Activated naive CD8-positive, alpha-beta T cell (primary cell): ENCODE measurements at regions not wholly inside any gene's neighbourhood (a gene's known extent, or its start where the extent isn't known, plus 50 kb on each side); places are given as distances from the start of the nearest gene placed in this dataset.

Experiments used
- H3K27ac Mint-ChIP-seq: one replicate; pipeline ENCODE4 v1.8.0; 2021; ENCODE audit warnings: mixed read lengths
- H3K27me3 Mint-ChIP-seq: one replicate; pipeline ENCODE4 v1.8.0; 2021; ENCODE audit warnings: mixed read lengths
- H3K36me3 Mint-ChIP-seq: one replicate; pipeline ENCODE4 v1.8.0; 2021; ENCODE audit warnings: mixed read lengths
- H3K4me1 Mint-ChIP-seq: one replicate; pipeline ENCODE4 v1.8.0; 2021; ENCODE audit warnings: low read depth, mixed read lengths
- H3K4me3 Mint-ChIP-seq: one replicate; pipeline ENCODE4 v1.8.0; 2021; ENCODE audit warnings: mild to moderate bottlenecking, mixed read lengths
- H3K9me3 Mint-ChIP-seq: one replicate; pipeline ENCODE4 v1.8.0; 2021; ENCODE audit warnings: low read depth, mixed read lengths

GRCh38 chr18:70455731-70456130, 166.9 kb downstream of the SOCS6 start:
- no peaks in the 10 kb centered on the region for H3K9me3 Mint-ChIP-seq
- H3K27ac Mint-ChIP-seq, result no peak overlapping the region
- H3K4me3 Mint-ChIP-seq, result no peak overlapping the region
- no peaks in the 10 kb centered on the region for H3K4me1 Mint-ChIP-seq
- H3K27me3 Mint-ChIP-seq, result no peaks in the 10 kb centered on the region
- H3K36me3 Mint-ChIP-seq, result no peaks in the 10 kb centered on the region

GRCh38 chr18:70454704-70455322, 166.0 kb downstream of the SOCS6 start:
- Mint-ChIP-seq H3K4me3 (no peak overlapping the region), H3K27me3 (no peaks in the 10 kb centered on the region), H3K9me3 (no peaks in the 10 kb centered on the region), H3K4me1 (no peaks in the 10 kb centered on the region), H3K27ac (no peak overlapping the region), H3K36me3 (no peaks in the 10 kb centered on the region)

GRCh38 chr18:70453058-70453775, 164.4 kb downstream of the SOCS6 start:
- no peaks in the 10 kb centered on the region for H3K36me3 Mint-ChIP-seq
- no peaks in the 10 kb centered on the region for H3K27me3 Mint-ChIP-seq
- H3K4me1 Mint-ChIP-seq, result no peaks in the 10 kb centered on the region
- H3K4me3 Mint-ChIP-seq, result no peak overlapping the region
- H3K27ac Mint-ChIP-seq, result no peak overlapping the region
- H3K9me3 Mint-ChIP-seq, result no peaks in the 10 kb centered on the region

GRCh38 chr18:70452501-70452900, 163.7 kb downstream of the SOCS6 start:
- Mint-ChIP-seq H3K9me3 (no peaks in the 10 kb centered on the region), H3K4me1 (no peaks in the 10 kb centered on the region), H3K27ac (no peak overlapping the region), H3K27me3 (no peaks in the 10 kb centered on the region), H3K36me3 (no peaks in the 10 kb centered on the region), H3K4me3 (no peak overlapping the region)

- H3K36me3 Mint-ChIP-seq, result no peaks in the 10 kb centered on the region
- H3K4me3 Mint-ChIP-seq, result no peak overlapping the region
- no peak overlapping the region for H3K27ac Mint-ChIP-seq
- peaks cover 2% of the 10 kb centered on the region for H3K27me3 Mint-ChIP-seq
- H3K9me3 Mint-ChIP-seq, result no peaks in the 10 kb centered on the region
- H3K4me1 Mint-ChIP-seq, result no peaks in the 10 kb centered on the region
These were observed 161.8 kb downstream of the SOCS6 start for GRCh38 chr18:70450426-70451253.

GRCh38 chr18:70448588-70448987, 159.7 kb downstream of the SOCS6 start:
- H3K4me3 Mint-ChIP-seq, result no peak overlapping the region
- no peak overlapping the region for H3K27ac Mint-ChIP-seq
- H3K27me3 Mint-ChIP-seq, result peaks cover 2% of the 10 kb centered on the region
- H3K36me3 Mint-ChIP-seq, result no peaks in the 10 kb centered on the region
- peaks cover 6% of the 10 kb centered on the region for H3K9me3 Mint-ChIP-seq
- H3K4me1 Mint-ChIP-seq, result no peaks in the 10 kb centered on the region

- H3K4me1 Mint-ChIP-seq, result no peaks in the 10 kb centered on the region
- peaks cover 3% of the 10 kb centered on the region for H3K27me3 Mint-ChIP-seq
- peaks cover 14% of the 10 kb centered on the region for H3K9me3 Mint-ChIP-seq
- H3K4me3 Mint-ChIP-seq, result no peak overlapping the region
- H3K27ac Mint-ChIP-seq, result no peak overlapping the region
- peaks cover 5% of the 10 kb centered on the region for H3K36me3 Mint-ChIP-seq
These were observed 157.2 kb downstream of the SOCS6 start for GRCh38 chr18:70446063-70446462.

- H3K27me3 Mint-ChIP-seq, result peaks cover 4% of the 10 kb centered on the region
- H3K9me3 Mint-ChIP-seq, result peaks cover 14% of the 10 kb centered on the region
- peaks cover 5% of the 10 kb centered on the region for H3K36me3 Mint-ChIP-seq
- no peaks in the 10 kb centered on the region for H3K4me1 Mint-ChIP-seq
- H3K4me3 Mint-ChIP-seq, result no peak overlapping the region
- no peak overlapping the region for H3K27ac Mint-ChIP-seq
These were observed 154.1 kb downstream of the SOCS6 start for GRCh38 chr18:70442933-70443332.

- Mint-ChIP-seq H3K4me3 (no peak overlapping the region), H3K9me3 (no peaks in the 10 kb centered on the region), H3K27me3 (no peaks in the 10 kb centered on the region), H3K36me3 (no peaks in the 10 kb centered on the region), H3K27ac (no peak overlapping the region), H3K4me1 (no peaks in the 10 kb centered on the region)
These were observed 144.1 kb downstream of the SOCS6 start for GRCh38 chr18:70432804-70433400.

- H3K36me3 Mint-ChIP-seq, result no peaks in the 10 kb centered on the region
- no peaks in the 10 kb centered on the region for H3K9me3 Mint-ChIP-seq
- no peaks in the 10 kb centered on the region for H3K27me3 Mint-ChIP-seq
- H3K27ac Mint-ChIP-seq, result no peak overlapping the region
- H3K4me3 Mint-ChIP-seq, result no peak overlapping the region
- H3K4me1 Mint-ChIP-seq, result no peaks in the 10 kb centered on the region
These were observed 142.4 kb downstream of the SOCS6 start for GRCh38 chr18:70431203-70431624.

- no peak overlapping the region for H3K27ac Mint-ChIP-seq
- no peaks in the 10 kb centered on the region for H3K36me3 Mint-ChIP-seq
- no peak overlapping the region for H3K4me3 Mint-ChIP-seq
- no peaks in the 10 kb centered on the region for H3K9me3 Mint-ChIP-seq
- no peaks in the 10 kb centered on the region for H3K27me3 Mint-ChIP-seq
- no peaks in the 10 kb centered on the region for H3K4me1 Mint-ChIP-seq
These were observed 141.8 kb downstream of the SOCS6 start for GRCh38 chr18:70430501-70431173.

GRCh38 chr18:70429847-70430500, 141.1 kb downstream of the SOCS6 start:
- H3K4me1 Mint-ChIP-seq, result no peaks in the 10 kb centered on the region
- no peaks in the 10 kb centered on the region for H3K27me3 Mint-ChIP-seq
- H3K36me3 Mint-ChIP-seq, result no peaks in the 10 kb centered on the region
- H3K9me3 Mint-ChIP-seq, result no peaks in the 10 kb centered on the region
- no peak overlapping the region for H3K27ac Mint-ChIP-seq
- H3K4me3 Mint-ChIP-seq, result no peak overlapping the region

GRCh38 chr18:70428439-70428838, 139.6 kb downstream of the SOCS6 start:
- no peaks in the 10 kb centered on the region for H3K9me3 Mint-ChIP-seq
- H3K36me3 Mint-ChIP-seq, result no peaks in the 10 kb centered on the region
- no peak overlapping the region for H3K4me3 Mint-ChIP-seq
- no peaks in the 10 kb centered on the region for H3K4me1 Mint-ChIP-seq
- H3K27me3 Mint-ChIP-seq, result no peaks in the 10 kb centered on the region
- no peak overlapping the region for H3K27ac Mint-ChIP-seq

- Mint-ChIP-seq H3K27me3 (no peaks in the 10 kb centered on the region), H3K36me3 (no peaks in the 10 kb centered on the region), H3K27ac (no peak overlapping the region), H3K4me1 (no peaks in the 10 kb centered on the region), H3K9me3 (no peaks in the 10 kb centered on the region), H3K4me3 (no peak overlapping the region)
These were observed 138.0 kb downstream of the SOCS6 start for GRCh38 chr18:70426818-70427217.
